Hepatocyte (in vitro differentiated cells): ENCODE measurements at regions not wholly inside any gene's neighbourhood (a gene's known extent, or its start where the extent isn't known, plus 50 kb on each side); places are given as distances from the start of the nearest gene placed in this dataset.

Experiments used
- DNase-seq: peaks from one replicate; pipeline ENCODE4 v3.0.0-alpha.2; 2016; ENCODE audit warnings: low spot score
- H2AFZ ChIP-seq: fragments of 200-600 bp; sonication (generic); 2 replicates; pipeline ENCODE4 v1.6.0; 2016; ENCODE audit warnings: antibody characterized with exemption, mild to moderate bottlenecking
- H3K27ac ChIP-seq: fragments of 200-600 bp; sonication (generic); 2 replicates; pipeline ENCODE4 v1.5.1; 2016; ENCODE audit warnings: mild to moderate bottlenecking
- H3K27me3 ChIP-seq: fragments of 200-600 bp; sonication (generic); 2 replicates; pipeline ENCODE4 v1.6.1; 2016
- H3K36me3 ChIP-seq: fragments of 200-600 bp; sonication (generic); replicated peaks from 2 replicates; pipeline ENCODE4 v1.5.1; 2016; ENCODE audit warnings: low read depth; ENCODE audit not compliant: insufficient read depth
- H3K4me1 ChIP-seq: fragments of 200-600 bp; sonication (generic); 2 replicates; pipeline ENCODE4 v1.5.1; 2016; ENCODE audit warnings: mild to moderate bottlenecking, moderate library complexity; ENCODE audit not compliant: insufficient read depth
- H3K4me2 ChIP-seq: fragments of 200-600 bp; sonication (generic); 2 replicates; pipeline ENCODE4 v1.6.0; 2016
- H3K4me3 ChIP-seq: fragments of 200-600 bp; sonication (generic); 2 replicates; pipeline ENCODE4 v1.5.1; 2016; ENCODE audit warnings: mild to moderate bottlenecking
- H3K79me2 ChIP-seq: fragments of 200-600 bp; sonication (generic); 2 replicates; pipeline ENCODE4 v1.6.0; 2017; ENCODE audit warnings: mild to moderate bottlenecking
- H3K9me2 ChIP-seq: fragments of 200-600 bp; sonication (generic); replicated peaks from 2 replicates; pipeline ENCODE4 v1.6.0; 2017; ENCODE audit warnings: mild to moderate bottlenecking; ENCODE audit not compliant: insufficient read depth
- H3K9me3 ChIP-seq: fragments of 200-600 bp; sonication (generic); 2 replicates; pipeline ENCODE4 v1.5.1; 2016; ENCODE audit warnings: low read depth, mild to moderate bottlenecking
- H4K20me1 ChIP-seq: fragments of 200-600 bp; sonication (generic); 2 replicates; pipeline ENCODE4 v1.6.0; 2016; ENCODE audit warnings: mild to moderate bottlenecking; ENCODE audit not compliant: insufficient read depth, poor library complexity, severe bottlenecking
- EZH2 ChIP-seq: fragments of 200-600 bp; sonication (generic); IDR thresholded peaks from 2 replicates; pipeline ENCODE4 v1.6.1; 2016; ENCODE audit warnings: antibody characterized with exemption, mild to moderate bottlenecking, borderline replicate concordance
- EZH2phosphoT487 ChIP-seq: fragments of 200-600 bp; sonication (generic); IDR thresholded peaks from one replicate; pipeline ENCODE4 v1.6.1; 2018; ENCODE audit warnings: antibody characterized with exemption, mild to moderate bottlenecking, low read depth, moderate library complexity; ENCODE audit not compliant: unreplicated experiment, severe bottlenecking
- WGBS: methylation state at CpG from one replicate; pipeline ENCODE4 v1.1.6; 2016; ENCODE audit warnings: low lambda C conversion rate; ENCODE audit errors: missing lambda C conversion rate; 5-methylcytosine and 5-hydroxymethylcytosine counted together
- TF ChIP-seq, protein P1 (sequence below): fragments of 200-600 bp; sonication (generic); IDR thresholded peaks from 2 replicates; pipeline ENCODE4 v1.5.1; 2016; ENCODE audit warnings: antibody characterized with exemption, mild to moderate bottlenecking; ENCODE audit not compliant: poor library complexity

DNA sequence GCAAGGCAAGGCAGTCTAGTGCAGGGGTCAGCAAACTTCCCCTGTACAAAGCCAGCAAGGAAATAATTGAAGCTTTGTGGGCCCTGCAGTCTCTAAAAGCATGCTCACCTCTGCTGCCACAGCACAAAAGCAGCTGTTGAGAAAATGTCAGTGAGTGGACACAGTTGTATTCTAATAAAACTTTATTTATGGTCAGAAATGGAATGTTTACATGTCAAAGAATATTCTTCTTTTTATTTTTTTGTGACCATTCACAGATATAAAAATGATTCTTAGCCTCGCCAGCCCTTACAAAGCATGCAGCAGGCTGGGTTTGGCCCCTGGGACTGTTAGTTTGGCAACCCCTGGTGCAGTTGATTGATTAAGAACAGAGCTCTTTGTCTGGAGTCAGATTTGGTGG, 192.4 kb downstream of the BUB3 start:
- Histone ChIP-seq H3K79me2 (no peaks in the 10 kb centered on the region), H3K9me2 (no peaks in the 10 kb centered on the region), H3K4me2 (no peak overlapping the region), H3K9me3 (no peaks in the 10 kb centered on the region), H4K20me1 (no peaks in the 10 kb centered on the region), H2AFZ (no peak overlapping the region), H3K27ac (no peak overlapping the region), H3K36me3 (no peaks in the 10 kb centered on the region), H3K4me1 (no peaks in the 10 kb centered on the region), H3K27me3 (no peaks in the 10 kb centered on the region), H3K4me3 (no peak overlapping the region)
- TF ChIP-seq EZH2 (no peak), EZH2phosphoT487 (no peak)
- TF ChIP-seq, protein P1, sequence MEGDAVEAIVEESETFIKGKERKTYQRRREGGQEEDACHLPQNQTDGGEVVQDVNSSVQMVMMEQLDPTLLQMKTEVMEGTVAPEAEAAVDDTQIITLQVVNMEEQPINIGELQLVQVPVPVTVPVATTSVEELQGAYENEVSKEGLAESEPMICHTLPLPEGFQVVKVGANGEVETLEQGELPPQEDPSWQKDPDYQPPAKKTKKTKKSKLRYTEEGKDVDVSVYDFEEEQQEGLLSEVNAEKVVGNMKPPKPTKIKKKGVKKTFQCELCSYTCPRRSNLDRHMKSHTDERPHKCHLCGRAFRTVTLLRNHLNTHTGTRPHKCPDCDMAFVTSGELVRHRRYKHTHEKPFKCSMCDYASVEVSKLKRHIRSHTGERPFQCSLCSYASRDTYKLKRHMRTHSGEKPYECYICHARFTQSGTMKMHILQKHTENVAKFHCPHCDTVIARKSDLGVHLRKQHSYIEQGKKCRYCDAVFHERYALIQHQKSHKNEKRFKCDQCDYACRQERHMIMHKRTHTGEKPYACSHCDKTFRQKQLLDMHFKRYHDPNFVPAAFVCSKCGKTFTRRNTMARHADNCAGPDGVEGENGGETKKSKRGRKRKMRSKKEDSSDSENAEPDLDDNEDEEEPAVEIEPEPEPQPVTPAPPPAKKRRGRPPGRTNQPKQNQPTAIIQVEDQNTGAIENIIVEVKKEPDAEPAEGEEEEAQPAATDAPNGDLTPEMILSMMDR = no peak
- no peak for DNase-seq
- 92% methylated on average over 1 of the region's 1 CpG for WGBS

DNA sequence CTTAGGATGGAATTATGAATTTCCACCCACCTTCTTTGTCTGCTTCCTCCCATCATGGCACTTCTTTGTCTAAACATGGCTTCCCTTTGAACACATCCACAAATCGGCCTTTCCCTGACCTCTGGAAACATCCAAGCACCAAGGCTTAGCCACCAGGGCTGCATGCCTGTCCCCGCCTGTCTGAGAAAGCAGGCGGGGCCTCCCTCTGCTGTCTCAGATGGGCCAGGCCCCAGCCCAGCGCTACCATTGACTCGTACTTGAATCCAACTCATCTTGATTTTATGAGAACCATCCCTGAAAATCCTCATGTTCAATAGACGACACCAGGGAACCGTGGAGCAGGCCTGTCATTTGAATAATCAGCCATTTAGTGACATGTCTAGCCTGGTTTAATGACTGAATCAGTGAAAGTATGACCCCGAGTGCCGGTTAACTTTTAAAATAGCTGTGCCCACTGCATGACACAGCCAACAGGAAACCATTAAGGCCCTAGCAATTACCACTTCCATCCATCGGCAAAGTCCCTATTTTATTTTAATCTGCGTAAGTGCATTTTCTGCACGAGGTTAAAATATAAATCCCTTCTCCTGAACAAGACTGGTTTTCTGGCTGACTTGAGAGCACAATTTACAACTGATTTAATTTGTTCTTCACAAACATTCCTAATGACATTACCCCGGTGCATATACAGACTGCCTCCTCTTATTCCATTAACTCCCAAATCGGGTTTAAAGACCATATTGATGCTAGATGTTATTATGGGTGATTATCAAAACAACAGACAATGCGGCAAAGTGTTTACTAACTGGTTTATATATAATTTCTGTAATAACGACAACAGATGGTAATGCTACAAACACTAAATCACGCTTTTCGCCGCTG, 194.7 kb downstream of the BUB3 start:
- Histone ChIP-seq H4K20me1 (no peaks in the 10 kb centered on the region), H3K4me1 (no peaks in the 10 kb centered on the region), H3K4me3 (no peak overlapping the region), H3K27me3 (no peaks in the 10 kb centered on the region), H3K9me2 (no peaks in the 10 kb centered on the region), H3K36me3 (no peaks in the 10 kb centered on the region), H2AFZ (no peak overlapping the region), H3K27ac (no peak overlapping the region), H3K4me2 (no peak overlapping the region), H3K79me2 (no peaks in the 10 kb centered on the region), H3K9me3 (no peaks in the 10 kb centered on the region)
- 85% methylated on average over 19 of the region's 19 CpGs for WGBS
- no peak for DNase-seq
- TF ChIP-seq EZH2phosphoT487 = no peak
- TF ChIP-seq, protein P1 = no peak
- TF ChIP-seq EZH2 = no peak

DNA sequence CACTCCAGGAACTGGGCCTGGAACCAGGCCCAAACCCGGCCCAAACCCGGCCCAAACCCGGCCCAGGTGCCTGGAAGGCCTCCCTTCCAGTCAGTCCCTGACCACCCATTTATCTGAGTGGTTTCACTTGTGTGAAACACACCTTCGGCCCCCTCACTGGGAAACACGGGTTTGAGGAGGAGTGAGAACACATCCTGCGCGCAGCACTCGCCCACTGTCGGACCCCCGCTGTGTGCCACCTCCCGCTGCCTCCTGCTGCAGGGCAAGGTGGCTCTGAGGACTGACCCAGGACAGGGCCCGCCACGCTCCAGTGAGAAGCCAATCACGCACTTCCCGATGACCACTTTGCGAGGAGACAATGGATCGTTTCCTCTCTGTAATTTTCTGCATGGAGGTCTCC, 197.5 kb downstream of the BUB3 start:
- H3K9me2 ChIP-seq = no peaks in the 10 kb centered on the region
- DNase-seq = no peak
- H3K27me3 ChIP-seq = no peaks in the 10 kb centered on the region
- WGBS = 96% methylated on average over 17 of the region's 17 CpGs
- no peaks in the 10 kb centered on the region for H3K79me2 ChIP-seq
- H2AFZ ChIP-seq = no peak overlapping the region
- H3K9me3 ChIP-seq = no peaks in the 10 kb centered on the region
- no peak overlapping the region for H3K27ac ChIP-seq
- H3K4me3 ChIP-seq = no peak overlapping the region
- no peaks in the 10 kb centered on the region for H3K36me3 ChIP-seq
- no peaks in the 10 kb centered on the region for H4K20me1 ChIP-seq
- H3K4me1 ChIP-seq = no peaks in the 10 kb centered on the region
- TF ChIP-seq EZH2 (no peak), EZH2phosphoT487 (no peak)
- TF ChIP-seq, protein P1 = no peak
- no peak overlapping the region for H3K4me2 ChIP-seq
